GM12878 (cell line): ENCODE measurements at regions not wholly inside any gene's neighbourhood (a gene's known extent, or its start where the extent isn't known, plus 50 kb on each side); places are given as distances from the start of the nearest gene placed in this dataset.

Experiments used
- ATAC-seq: fragments of 200-7000 bp; cut with Tn5 transposase; 3 replicates; pipeline ENCODE4 v1.9.1; 2020; ENCODE audit warnings: mild to moderate bottlenecking, moderate library complexity
- BruUV-seq: library from RNA; stranded (reverse); fragments of 400-500 nt; replicated peaks from 2 replicates; lab custom pipeline; 2021; lab: Mats Ljungman, UMichigan
- CTCF ChIA-PET: fragments of 300-600 bp; sonication (Branson Sonifier 250); formaldehyde crosslinking; extraction: SDS; loops from one replicate; lab custom pipeline; 2021; ENCODE audit warnings: inconsistent platforms; lab: Yijun Ruan, JAX
- POLR2A ChIA-PET: fragments of 350-600 bp; formaldehyde crosslinking; extraction: SDS; loops from one replicate; lab custom pipeline; 2021; ENCODE audit warnings: inconsistent platforms; lab: Charles Lee
- RAD21 ChIA-PET: fragments of 300-600 bp; sonication (Branson Sonifier 250); formaldehyde crosslinking; loops from one replicate; lab custom pipeline; 2023; ENCODE audit warnings: antibody characterized with exemption; ENCODE audit not compliant: unreplicated experiment; lab: Charles Lee
- SMC1A ChIA-PET: fragments of 300-600 bp; sonication (Branson Sonifier 250); formaldehyde crosslinking; loops from one replicate; lab custom pipeline; 2023; ENCODE audit not compliant: unreplicated experiment, uncharacterized antibody; lab: Charles Lee
- DNase-seq: peaks from one replicate; pipeline ENCODE4 v3.0.0-alpha.2; 2011; ENCODE audit warnings: low read depth, low spot score
- FAIRE-seq: peaks from 3 replicates; lab custom pipeline; 2011; peaks lifted over from hg19 to GRCh38; lab: Jason Lieb, UNC
- H2AFZ ChIP-seq: 2 replicates; pipeline ENCODE4 v1.6.0; 2011; ENCODE audit warnings: low read depth, low read length, control low read depth; ENCODE audit not compliant: control insufficient read depth
- H3K27ac ChIP-seq: 2 replicates; pipeline ENCODE4 v1.5.1; 2011; ENCODE audit warnings: control low read depth; ENCODE audit not compliant: control insufficient read depth, insufficient read depth
- H3K27me3 ChIP-seq, 2 experiments: replicated peaks in 1 of 2; 2 replicates each; pipeline versions ENCODE4 v1.6.0 to v1.6.1; 2011; ENCODE audit warnings: low read length in 1 of 2; ENCODE audit not compliant: control insufficient read depth in 2 of 2, insufficient read depth in 2 of 2
- H3K36me3 ChIP-seq, 2 experiments: 2 replicates each; pipeline ENCODE4 v1.5.1; 2011; ENCODE audit warnings: low read length in 1 of 2; ENCODE audit not compliant: control insufficient read depth in 2 of 2, insufficient read depth in 2 of 2
- H3K4me1 ChIP-seq: 2 replicates; pipeline ENCODE4 v1.6.1; 2011; ENCODE audit warnings: mild to moderate bottlenecking, low read length, moderate library complexity, mixed read lengths; ENCODE audit not compliant: control insufficient read depth, insufficient read depth
- H3K4me2 ChIP-seq: 2 replicates; pipeline ENCODE4 v1.6.0; 2011; ENCODE audit warnings: control low read depth; ENCODE audit not compliant: control insufficient read depth, insufficient read depth
- H3K4me3 ChIP-seq: fragments of 200-600 bp; sonication (generic); 2 replicates; pipeline ENCODE4 v1.5.1; 2016
- H3K79me2 ChIP-seq: 2 replicates; pipeline ENCODE4 v1.6.0; 2011; ENCODE audit warnings: low read length; ENCODE audit not compliant: control insufficient read depth, insufficient read depth
- H3K9ac ChIP-seq: 2 replicates; pipeline ENCODE4 v1.8.0; 2011; ENCODE audit warnings: low read length, control low read depth, mixed read lengths; ENCODE audit not compliant: control insufficient read depth, insufficient read depth
- H3K9me3 ChIP-seq: replicated peaks from 3 replicates; pipeline ENCODE4 v1.5.1; 2011; ENCODE audit warnings: mild to moderate bottlenecking, low read length; ENCODE audit not compliant: control insufficient read depth, insufficient read depth
- H4K20me1 ChIP-seq: 2 replicates; pipeline ENCODE4 v1.6.0; 2011; ENCODE audit not compliant: control insufficient read depth, insufficient read depth
- CUX1 ChIP-seq: IDR thresholded peaks from 2 replicates; pipeline ENCODE4 v1.6.1; 2012; ENCODE audit warnings: improper control_type of control experiment, low read depth, low read length; ENCODE audit not compliant: insufficient replicate concordance
- FOXK2 ChIP-seq: fragments of 450-650 bp; IDR thresholded peaks from 2 replicates; pipeline ENCODE4 v1.6.1; 2017; ENCODE audit warnings: mild to moderate bottlenecking, moderate library complexity
- HCFC1 ChIP-seq: fragments of 150-350 bp; IDR thresholded peaks from 2 replicates; pipeline ENCODE4 v1.6.1; 2014; ENCODE audit warnings: low read length
- HDAC2 ChIP-seq: fragments of 200-600 bp; sonication (generic); IDR thresholded peaks from 2 replicates; pipeline ENCODE4 v1.6.1; 2017
- HDAC6 ChIP-seq: fragments of 200-600 bp; sonication (generic); IDR thresholded peaks from one replicate; pipeline ENCODE4 v1.8.0; 2017; ENCODE audit warnings: antibody characterized with exemption; ENCODE audit not compliant: unreplicated experiment
- JUNB ChIP-seq: IDR thresholded peaks from 2 replicates; pipeline ENCODE4 v1.6.1; 2016; ENCODE audit warnings: antibody characterized with exemption, mild to moderate bottlenecking
- KDM1A ChIP-seq: fragments of 200-600 bp; sonication (generic); IDR thresholded peaks from 2 replicates; pipeline ENCODE4 v1.6.1; 2016; ENCODE audit warnings: borderline replicate concordance
- NKRF ChIP-seq: fragments of 450-650 bp; conservative IDR thresholded peaks from 2 replicates; pipeline ENCODE4 v1.6.1; 2017; ENCODE audit warnings: mild to moderate bottlenecking, moderate library complexity
- PAX8 ChIP-seq: fragments of 450-650 bp; IDR thresholded peaks from 2 replicates; pipeline ENCODE4 v1.6.1; 2017; ENCODE audit warnings: mild to moderate bottlenecking, moderate library complexity
- RFX5 ChIP-seq: IDR thresholded peaks from 2 replicates; pipeline ENCODE4 v1.6.1; 2011; ENCODE audit warnings: low read depth, low read length, improper control_type of control experiment
- STAT1 ChIP-seq: fragments of 450-650 bp; conservative IDR thresholded peaks from 2 replicates; pipeline ENCODE4 v1.6.1; 2014; ENCODE audit warnings: antibody characterized with exemption, mild to moderate bottlenecking
- ZBTB4 ChIP-seq: fragments of 450-650 bp; formaldehyde crosslinking; IDR thresholded peaks from 2 replicates; pipeline ENCODE4 v1.4.0; 2022; ENCODE audit warnings: mild to moderate bottlenecking, moderate library complexity
- in situ Hi-C: fragments of 300-500 bp; cut with MboI; formaldehyde crosslinking; loops from 9 replicates; pipeline ENCODE4 v1.14.3; 2018; ENCODE audit warnings: mixed read lengths
- intact Hi-C: fragments of 100-400 bp; cut with micrococcal nuclease; formaldehyde crosslinking; loops from one replicate; pipeline ENCODE4 v1.14.2; 2022; ENCODE audit not compliant: unreplicated experiment

- no peak for TF ChIP-seq CUX1
Measured at GRCh38 chr2:47999512-47999911, 93.2 kb upstream of the FBXO11 start (continued).

- Histone ChIP-seq H3K4me2 (no peak overlapping the region), H2AFZ (no peak overlapping the region), H3K4me1 (no peaks in the 10 kb centered on the region), H3K36me3 (no peaks in the 10 kb centered on the region), H3K27ac (no peak overlapping the region), H4K20me1 (no peaks in the 10 kb centered on the region), H3K79me2 (no peaks in the 10 kb centered on the region), H3K4me3 (no peak overlapping the region), H3K9me3 (no peaks in the 10 kb centered on the region; the same call in 2 of the 3 replicates), H3K27me3 (no peaks in the 10 kb centered on the region), H3K9ac (no peak overlapping the region)
- FAIRE-seq, result no peak
- in situ Hi-C loops (no loop called here), intact Hi-C loops (no loop called here)
- SMC1A ChIA-PET, result no interaction called here
- no peak for ATAC-seq
- no peak for TF ChIP-seq JUNB
- TF ChIP-seq KDM1A, result no peak
- TF ChIP-seq RFX5, result no peak
- TF ChIP-seq HDAC6, result no peak
- no peak for TF ChIP-seq HCFC1
- no peak for TF ChIP-seq HDAC2
- no peak for TF ChIP-seq ZBTB4 (CRISPR knock-in tag)
- TF ChIP-seq NKRF, result no peak
- no peak for TF ChIP-seq FOXK2
- TF ChIP-seq STAT1, result no peak
- no peak for TF ChIP-seq PAX8
- POLR2A ChIA-PET, result no interaction called here
- no TSS peak for BruUV-seq
- no peak for DNase-seq
- RAD21 ChIA-PET, result no interaction called here
- CTCF ChIA-PET, result no interaction called here
Measured at GRCh38 chr2:48001498-48001897, 95.2 kb upstream of the FBXO11 start.
